ENCODE measurements at regions not wholly inside any gene's neighbourhood (a gene's known extent, or its start where the extent isn't known, plus 50 kb on each side); places are given as distances from the start of the nearest gene placed in this dataset.

DNA sequence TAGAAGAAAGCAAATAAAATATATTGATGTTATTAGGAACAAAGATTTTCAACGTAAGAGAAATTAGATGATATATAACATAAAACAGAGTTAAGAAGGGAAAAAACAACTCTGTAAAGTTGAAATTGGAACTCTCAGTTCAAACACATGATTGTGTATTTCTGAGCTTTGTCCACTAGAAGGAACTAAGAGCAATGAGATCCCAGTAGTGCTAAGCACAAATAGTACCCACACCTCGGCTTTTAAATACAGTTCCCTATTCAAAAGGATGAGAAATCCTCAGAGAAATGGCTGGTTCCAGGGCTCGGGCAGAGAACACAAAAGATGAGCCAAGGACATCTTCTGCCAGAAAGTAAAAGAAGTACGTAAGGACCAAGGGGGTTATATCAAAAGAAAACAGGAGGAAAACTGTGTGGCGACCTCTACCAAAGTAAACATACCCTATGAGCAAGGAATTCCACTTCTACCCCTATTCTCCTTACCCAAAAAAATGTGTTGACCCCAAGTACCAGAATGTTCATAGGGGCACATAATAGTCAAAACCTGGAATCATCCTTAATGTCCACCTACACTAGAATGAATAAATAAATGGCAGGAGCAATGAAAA is 96.6 kb downstream of the SPTSSA start:
- TF ChIP-seq, protein P1, sequence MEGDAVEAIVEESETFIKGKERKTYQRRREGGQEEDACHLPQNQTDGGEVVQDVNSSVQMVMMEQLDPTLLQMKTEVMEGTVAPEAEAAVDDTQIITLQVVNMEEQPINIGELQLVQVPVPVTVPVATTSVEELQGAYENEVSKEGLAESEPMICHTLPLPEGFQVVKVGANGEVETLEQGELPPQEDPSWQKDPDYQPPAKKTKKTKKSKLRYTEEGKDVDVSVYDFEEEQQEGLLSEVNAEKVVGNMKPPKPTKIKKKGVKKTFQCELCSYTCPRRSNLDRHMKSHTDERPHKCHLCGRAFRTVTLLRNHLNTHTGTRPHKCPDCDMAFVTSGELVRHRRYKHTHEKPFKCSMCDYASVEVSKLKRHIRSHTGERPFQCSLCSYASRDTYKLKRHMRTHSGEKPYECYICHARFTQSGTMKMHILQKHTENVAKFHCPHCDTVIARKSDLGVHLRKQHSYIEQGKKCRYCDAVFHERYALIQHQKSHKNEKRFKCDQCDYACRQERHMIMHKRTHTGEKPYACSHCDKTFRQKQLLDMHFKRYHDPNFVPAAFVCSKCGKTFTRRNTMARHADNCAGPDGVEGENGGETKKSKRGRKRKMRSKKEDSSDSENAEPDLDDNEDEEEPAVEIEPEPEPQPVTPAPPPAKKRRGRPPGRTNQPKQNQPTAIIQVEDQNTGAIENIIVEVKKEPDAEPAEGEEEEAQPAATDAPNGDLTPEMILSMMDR (IDR thresholded peaks at IDR 0.05), result no peak
- TF ChIP-seq POLR2A (IDR thresholded peaks at IDR 0.05), result no peak
- TF ChIP-seq EP300 (IDR thresholded peaks at IDR 0.05), result no peak
